ENCODE measurements at regions not wholly inside any gene's neighbourhood (a gene's known extent, or its start where the extent isn't known, plus 50 kb on each side); places are given as distances from the start of the nearest gene placed in this dataset.

GRCh38 chr4:124212815-124213630 lies 499.5 kb downstream of the ANKRD50 start:
- H3K27ac ChIP-seq (ENCODE audit: low read length) = no peak overlapping the region
- H3K4me1 ChIP-seq (ENCODE audit: control insufficient read depth, insufficient read depth, low read length) = no peaks in the 10 kb centered on the region
- no peaks in the 10 kb centered on the region for H3K36me3 ChIP-seq (ENCODE audit: control insufficient read depth, insufficient read depth, low read length)
- WGBS (ENCODE audit: insufficient coverage, low lambda C conversion rate) = 39% methylated on average over 3 of the region's 3 CpGs
- no peak overlapping the region for H3K4me3 ChIP-seq (ENCODE audit: low read length)
- no peak for DNase-seq
- no peaks in the 10 kb centered on the region for H3K9me3 ChIP-seq (ENCODE audit: control insufficient read depth, low read depth, low read length)
- no peaks in the 10 kb centered on the region for H3K27me3 ChIP-seq (ENCODE audit: control insufficient read depth, insufficient read depth, low read length)

DNA sequence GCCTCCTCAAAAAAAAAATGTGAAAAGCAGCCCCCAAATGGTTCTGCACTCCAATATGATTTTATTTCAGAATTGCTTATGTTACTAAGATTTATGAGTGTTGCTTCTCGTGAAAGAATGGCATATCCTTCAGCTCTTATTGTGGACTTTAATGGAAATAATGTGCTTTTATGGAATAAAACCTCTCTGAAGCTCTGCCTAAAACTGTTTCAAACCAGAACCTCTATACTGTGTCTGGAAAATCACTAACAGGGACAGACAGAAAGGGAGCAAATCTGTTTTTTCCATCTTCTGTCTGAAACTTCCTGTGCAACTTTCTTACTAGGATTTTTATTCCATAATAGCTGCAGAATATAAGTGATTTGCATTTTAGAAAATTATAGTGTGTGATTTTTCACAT lies 493.1 kb downstream of the ANKRD50 start:
- no peak overlapping the region for H3K4me3 ChIP-seq (ENCODE audit: low read length)
- H3K27ac ChIP-seq (ENCODE audit: low read length) = no peak overlapping the region
- no peaks in the 10 kb centered on the region for H3K27me3 ChIP-seq (ENCODE audit: control insufficient read depth, insufficient read depth, low read length)
- no peaks in the 10 kb centered on the region for H3K9me3 ChIP-seq (ENCODE audit: control insufficient read depth, low read depth, low read length)
- no peaks in the 10 kb centered on the region for H3K4me1 ChIP-seq (ENCODE audit: control insufficient read depth, insufficient read depth, low read length)
- H3K36me3 ChIP-seq (ENCODE audit: control insufficient read depth, insufficient read depth, low read length) = no peaks in the 10 kb centered on the region
- no CpG with 5 or more reads among the region's 1 CpG for WGBS (ENCODE audit: insufficient coverage, low lambda C conversion rate)
- DNase-seq = no peak

DNA sequence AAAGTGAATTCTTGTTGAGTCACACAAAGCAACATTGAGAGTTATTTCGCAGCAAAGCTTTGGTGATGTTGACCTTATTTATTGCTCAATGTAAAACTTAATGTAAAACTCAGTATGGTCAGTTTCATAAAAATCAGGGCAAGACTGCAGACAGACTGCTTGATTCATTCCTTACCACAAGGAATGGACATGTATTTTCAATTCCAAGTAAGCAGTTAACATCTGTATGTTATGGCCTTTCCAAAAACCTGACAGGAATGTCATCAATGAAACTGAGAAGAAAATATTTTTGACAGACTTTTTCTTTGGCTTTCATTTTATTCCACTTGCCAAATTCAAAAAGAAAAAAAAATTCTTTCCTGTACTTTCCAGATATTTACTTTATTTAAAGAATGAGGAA lies 488.3 kb downstream of the ANKRD50 start:
- Histone ChIP-seq H3K4me3 (ENCODE audit: low read length) (no peak overlapping the region), H3K36me3 (ENCODE audit: control insufficient read depth, insufficient read depth, low read length) (no peaks in the 10 kb centered on the region), H3K27me3 (ENCODE audit: control insufficient read depth, insufficient read depth, low read length) (no peaks in the 10 kb centered on the region), H3K4me1 (ENCODE audit: control insufficient read depth, insufficient read depth, low read length) (no peaks in the 10 kb centered on the region), H3K27ac (ENCODE audit: low read length) (no peak overlapping the region), H3K9me3 (ENCODE audit: control insufficient read depth, low read depth, low read length) (peaks cover 3% of the 10 kb centered on the region)
- WGBS (ENCODE audit: insufficient coverage, low lambda C conversion rate) = 100% methylated on average over 1 of the region's 1 CpG
- DNase-seq = no peak

- no peaks in the 10 kb centered on the region for H3K27me3 ChIP-seq (ENCODE audit: control insufficient read depth, insufficient read depth, low read length)
- no peak overlapping the region for H3K4me3 ChIP-seq (ENCODE audit: low read length)
- H3K9me3 ChIP-seq (ENCODE audit: control insufficient read depth, low read depth, low read length) = peaks cover 3% of the 10 kb centered on the region
- no peaks in the 10 kb centered on the region for H3K4me1 ChIP-seq (ENCODE audit: control insufficient read depth, insufficient read depth, low read length)
- no peak overlapping the region for H3K27ac ChIP-seq (ENCODE audit: low read length)
- H3K36me3 ChIP-seq (ENCODE audit: control insufficient read depth, insufficient read depth, low read length) = no peaks in the 10 kb centered on the region
- no peak for DNase-seq
Observed at GRCh38 chr4:124227981-124228380, 484.6 kb downstream of the ANKRD50 start.

- Histone ChIP-seq H3K4me3 (ENCODE audit: low read length) (no peak overlapping the region), H3K36me3 (ENCODE audit: control insufficient read depth, insufficient read depth, low read length) (no peaks in the 10 kb centered on the region), H3K4me1 (ENCODE audit: control insufficient read depth, insufficient read depth, low read length) (no peaks in the 10 kb centered on the region), H3K27me3 (ENCODE audit: control insufficient read depth, insufficient read depth, low read length) (no peaks in the 10 kb centered on the region), H3K9me3 (ENCODE audit: control insufficient read depth, low read depth, low read length) (peaks cover 3% of the 10 kb centered on the region), H3K27ac (ENCODE audit: low read length) (no peak overlapping the region)
- WGBS (ENCODE audit: insufficient coverage, low lambda C conversion rate) = 60% methylated on average over 1 of the region's 2 CpGs
- DNase-seq = no peak
Observed at GRCh38 chr4:124230268-124230667, 482.3 kb downstream of the ANKRD50 start.

DNA sequence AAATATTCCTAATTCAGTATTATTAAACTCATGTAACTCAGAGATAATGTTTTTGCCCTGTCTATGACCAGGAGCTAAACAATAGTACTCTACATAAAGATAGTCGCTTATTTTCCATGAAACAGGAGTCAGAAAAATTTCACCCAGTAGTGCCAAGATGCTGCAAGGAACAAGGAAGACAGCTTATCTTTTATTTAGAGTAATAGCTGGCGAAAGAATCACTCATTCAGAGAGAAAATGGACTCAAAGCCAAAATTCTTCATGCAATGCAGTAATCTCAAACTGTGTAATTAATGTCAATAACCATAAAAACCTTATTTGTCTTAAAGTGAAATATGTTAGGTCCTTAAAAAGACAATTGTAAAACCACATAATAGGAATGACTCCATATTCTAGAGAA lies 477.8 kb downstream of the ANKRD50 start:
- WGBS (ENCODE audit: insufficient coverage, low lambda C conversion rate) = no CpG with 5 or more reads among the region's 2 CpGs

DNA sequence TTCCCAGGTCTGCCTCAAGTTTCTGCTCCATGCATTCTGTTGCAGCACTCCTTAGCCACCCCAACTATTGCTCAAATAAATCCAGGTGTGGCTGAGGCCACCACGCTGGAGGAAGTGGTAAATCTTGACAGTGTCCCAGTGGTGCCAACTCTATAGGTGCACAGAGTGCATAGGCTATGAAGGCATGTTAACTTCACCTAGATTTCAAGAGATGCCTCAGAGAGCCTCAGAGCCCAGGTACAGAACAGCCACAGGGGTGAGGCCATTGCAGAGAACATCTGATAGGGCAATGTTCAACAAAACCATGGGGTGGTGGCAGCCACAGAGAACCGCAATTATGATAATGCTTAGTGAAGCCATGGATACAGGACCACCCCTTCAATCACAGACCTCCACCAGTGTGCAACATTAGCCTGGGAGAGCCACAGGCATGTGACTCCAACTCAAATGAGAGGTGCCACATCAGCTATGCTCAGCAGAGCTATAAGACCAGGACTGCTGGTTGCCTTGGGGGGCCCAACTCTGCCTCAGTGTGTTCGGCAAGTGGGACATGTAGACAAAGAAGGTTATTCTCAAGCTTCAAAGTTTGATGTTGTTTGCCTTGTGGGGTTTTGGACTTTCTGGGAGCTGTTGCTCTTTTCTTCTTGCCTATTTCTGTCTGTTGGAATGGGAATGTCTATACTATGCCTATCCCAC lies 468.7 kb downstream of the ANKRD50 start:
- WGBS (ENCODE audit: insufficient coverage, low lambda C conversion rate) = no CpG with 5 or more reads among the region's 3 CpGs
- no peak for DNase-seq
- Histone ChIP-seq H3K4me1 (ENCODE audit: control insufficient read depth, insufficient read depth, low read length) (no peaks in the 10 kb centered on the region), H3K27ac (ENCODE audit: low read length) (no peak overlapping the region), H3K9me3 (ENCODE audit: control insufficient read depth, low read depth, low read length) (no peaks in the 10 kb centered on the region), H3K4me3 (ENCODE audit: low read length) (no peak overlapping the region), H3K36me3 (ENCODE audit: control insufficient read depth, insufficient read depth, low read length) (no peaks in the 10 kb centered on the region), H3K27me3 (ENCODE audit: control insufficient read depth, insufficient read depth, low read length) (no peaks in the 10 kb centered on the region)

More for the DNA sequence above, 477.8 kb downstream of the ANKRD50 start:
- H3K27ac ChIP-seq (ENCODE audit: low read length) = no peak overlapping the region
- H3K36me3 ChIP-seq (ENCODE audit: control insufficient read depth, insufficient read depth, low read length) = no peaks in the 10 kb centered on the region
- no peak for DNase-seq
- no peaks in the 10 kb centered on the region for H3K4me1 ChIP-seq (ENCODE audit: control insufficient read depth, insufficient read depth, low read length)
- no peaks in the 10 kb centered on the region for H3K9me3 ChIP-seq (ENCODE audit: control insufficient read depth, low read depth, low read length)
- H3K4me3 ChIP-seq (ENCODE audit: low read length) = no peak overlapping the region
- no peaks in the 10 kb centered on the region for H3K27me3 ChIP-seq (ENCODE audit: control insufficient read depth, insufficient read depth, low read length)

- DNase-seq = no peak
- Histone ChIP-seq H3K4me1 (ENCODE audit: control insufficient read depth, insufficient read depth, low read length) (no peaks in the 10 kb centered on the region), H3K27me3 (ENCODE audit: control insufficient read depth, insufficient read depth, low read length) (no peaks in the 10 kb centered on the region), H3K9me3 (ENCODE audit: control insufficient read depth, low read depth, low read length) (no peaks in the 10 kb centered on the region), H3K27ac (ENCODE audit: low read length) (no peak overlapping the region), H3K4me3 (ENCODE audit: low read length) (no peak overlapping the region), H3K36me3 (ENCODE audit: control insufficient read depth, insufficient read depth, low read length) (no peaks in the 10 kb centered on the region)
Observed at GRCh38 chr4:124253080-124253479, 459.5 kb downstream of the ANKRD50 start.

GRCh38 chr4:124262211-124263179 lies 450.0 kb downstream of the ANKRD50 start:
- Histone ChIP-seq H3K9me3 (ENCODE audit: control insufficient read depth, low read depth, low read length) (no peaks in the 10 kb centered on the region), H3K27me3 (ENCODE audit: control insufficient read depth, insufficient read depth, low read length) (no peaks in the 10 kb centered on the region), H3K4me1 (ENCODE audit: control insufficient read depth, insufficient read depth, low read length) (no peaks in the 10 kb centered on the region), H3K4me3 (ENCODE audit: low read length) (no peak overlapping the region), H3K27ac (ENCODE audit: low read length) (no peak overlapping the region), H3K36me3 (ENCODE audit: control insufficient read depth, insufficient read depth, low read length) (no peaks in the 10 kb centered on the region)
- peak; percentile 56 to 59 for DNase-seq
- WGBS (ENCODE audit: insufficient coverage, low lambda C conversion rate) = 0% methylated on average over 1 of the region's 7 CpGs

DNA sequence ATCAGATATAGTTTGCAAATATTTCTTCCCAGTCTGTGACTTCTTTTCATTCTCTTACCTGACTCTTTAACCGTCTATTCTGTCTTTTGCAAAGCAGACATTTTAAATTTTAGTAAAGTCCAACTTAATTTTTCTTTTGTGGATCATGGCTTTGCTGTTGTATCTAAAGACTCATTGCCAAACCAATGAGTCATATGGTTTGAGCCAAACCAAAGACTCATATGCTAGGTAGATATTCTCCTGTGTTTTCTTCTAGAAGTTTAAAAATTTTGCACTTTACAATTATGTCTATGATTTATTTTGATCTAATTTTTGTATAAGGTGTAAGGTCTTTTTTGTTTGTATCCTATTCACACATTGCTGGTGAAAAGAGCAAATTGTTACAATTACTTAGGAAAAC lies 446.8 kb downstream of the ANKRD50 start:
- Histone ChIP-seq H3K4me3 (ENCODE audit: low read length) (no peak overlapping the region), H3K27ac (ENCODE audit: low read length) (no peak overlapping the region), H3K4me1 (ENCODE audit: control insufficient read depth, insufficient read depth, low read length) (no peaks in the 10 kb centered on the region), H3K9me3 (ENCODE audit: control insufficient read depth, low read depth, low read length) (no peaks in the 10 kb centered on the region), H3K36me3 (ENCODE audit: control insufficient read depth, insufficient read depth, low read length) (no peaks in the 10 kb centered on the region), H3K27me3 (ENCODE audit: control insufficient read depth, insufficient read depth, low read length) (no peaks in the 10 kb centered on the region)
- DNase-seq = no peak
- 77% methylated on average over 1 of the region's 1 CpG for WGBS (ENCODE audit: insufficient coverage, low lambda C conversion rate)

Data from large intestine (tissue), 3 donors.